Breast epithelium (tissue), 4 donors: ENCODE measurements at regions not wholly inside any gene's neighbourhood (a gene's known extent, or its start where the extent isn't known, plus 50 kb on each side); places are given as distances from the start of the nearest gene placed in this dataset.

Experiments used
- DNase-seq, 2 donors: peaks; one replicate each; pipeline ENCODE4 v3.0.0-alpha.2; 2019; ENCODE audit warnings: low spot score in 2 of 2
- H3K27ac ChIP-seq, 2 donors: fragments of 200-600 bp; sonication (generic) in 1 of 2; one replicate each; pipeline ENCODE4 v1.5.1; 2016 to 2019; ENCODE audit warnings: mild to moderate bottlenecking in 1 of 2
- H3K27me3 ChIP-seq, 2 donors: fragments of 200-600 bp; sonication (generic) in 1 of 2; one replicate each; pipeline versions ENCODE4 v1.5.1 to v1.6.0; 2017 to 2019; ENCODE audit warnings: control low read depth in 1 of 2, mild to moderate bottlenecking in 1 of 2
- H3K36me3 ChIP-seq: fragments of 200-600 bp; one replicate; pipeline ENCODE4 v1.5.1; 2019
- H3K4me1 ChIP-seq, 2 donors: fragments of 200-600 bp; sonication (generic); one replicate each; pipeline ENCODE4 v1.5.1; 2016 to 2019; ENCODE audit warnings: control low read depth in 1 of 2
- H3K4me3 ChIP-seq, 3 donors: fragments of 200-600 bp; sonication (generic); 1 replicate in 2 of 3; 2 replicates in 1 of 3; pipeline ENCODE4 v1.5.1; 2016 to 2019; ENCODE audit warnings: mild to moderate bottlenecking in 3 of 3, moderate library complexity in 2 of 3
- H3K9me3 ChIP-seq, 2 donors: fragments of 200-600 bp; sonication (generic) in 1 of 2; one replicate each; pipeline ENCODE4 v1.5.1; 2016 to 2019; ENCODE audit warnings: control low read depth in 1 of 2
- CTCF ChIP-seq, 3 donors: fragments of 450-650 bp; IDR thresholded peaks; one replicate each; pipeline ENCODE4 v1.5.1; 2016 to 2017; ENCODE audit warnings: antibody characterized with exemption in 3 of 3, mild to moderate bottlenecking in 3 of 3, moderate library complexity in 3 of 3
- POLR2A ChIP-seq: fragments of 450-650 bp; IDR thresholded peaks from one replicate; pipeline ENCODE4 v1.6.1; 2016; ENCODE audit warnings: antibody characterized with exemption, mild to moderate bottlenecking, moderate library complexity
- POLR2AphosphoS5 ChIP-seq, 3 donors: sonication (generic); formaldehyde crosslinking; IDR thresholded peaks; one replicate each; pipeline ENCODE4 v1.6.1; 2017; ENCODE audit warnings: antibody characterized with exemption in 3 of 3
- intact Hi-C: fragments of 100-400 bp; cut with DNase I; formaldehyde crosslinking; loops from one replicate; pipeline ENCODE4 v1.15.1; 2023; ENCODE audit warnings: low total_unique reads

GRCh38 chr5:92330365-92330764 is 947.2 kb upstream of the ARRDC3 start:
- TF ChIP-seq CTCF (IDR thresholded peaks at IDR 0.05) (no peak), POLR2AphosphoS5 (IDR thresholded peaks at IDR 0.05) (no peak), POLR2A (no peak)

GRCh38 chr5:92329759-92330158 is 946.6 kb upstream of the ARRDC3 start:
- H3K36me3 ChIP-seq = no peaks in the 10 kb centered on the region
- TF ChIP-seq CTCF (IDR thresholded peaks at IDR 0.05) (no peak), POLR2AphosphoS5 (IDR thresholded peaks at IDR 0.05) (no peak), POLR2A (no peak)
- no peaks in the 10 kb centered on the region for H3K9me3 ChIP-seq
- DNase-seq = no peak
- no peak overlapping the region for H3K4me3 ChIP-seq
- intact Hi-C loops = no loop called here
- H3K4me1 ChIP-seq = no peaks in the 10 kb centered on the region
- no peak overlapping the region for H3K27ac ChIP-seq
- H3K27me3 ChIP-seq = no peaks in the 10 kb centered on the region

More at GRCh38 chr5:92330365-92330764, 947.2 kb upstream of the ARRDC3 start:
- intact Hi-C loops = no loop called here
- H3K9me3 ChIP-seq = no peaks in the 10 kb centered on the region
- no peaks in the 10 kb centered on the region for H3K4me1 ChIP-seq
- DNase-seq = no peak
- H3K4me3 ChIP-seq = no peak overlapping the region
- H3K27ac ChIP-seq = no peak overlapping the region
- H3K36me3 ChIP-seq = no peaks in the 10 kb centered on the region
- no peaks in the 10 kb centered on the region for H3K27me3 ChIP-seq

- no peaks in the 10 kb centered on the region for H3K27me3 ChIP-seq
- DNase-seq = no peak
- intact Hi-C loops = no loop called here
- no peaks in the 10 kb centered on the region for H3K9me3 ChIP-seq
- H3K27ac ChIP-seq = no peak overlapping the region
- no peaks in the 10 kb centered on the region for H3K36me3 ChIP-seq
- no peak overlapping the region for H3K4me3 ChIP-seq
- no peaks in the 10 kb centered on the region for H3K4me1 ChIP-seq
- TF ChIP-seq CTCF (IDR thresholded peaks at IDR 0.05) (no peak), POLR2A (no peak), POLR2AphosphoS5 (IDR thresholded peaks at IDR 0.05) (no peak)
These were observed 945.6 kb upstream of the ARRDC3 start for GRCh38 chr5:92328584-92329259.

GRCh38 chr5:92320446-92320845 is 937.3 kb upstream of the ARRDC3 start:
- intact Hi-C loops = no loop called here
- Histone ChIP-seq H3K4me1 (no peaks in the 10 kb centered on the region), H3K4me3 (no peak overlapping the region), H3K36me3 (no peaks in the 10 kb centered on the region), H3K27ac (no peak overlapping the region), H3K27me3 (no peaks in the 10 kb centered on the region), H3K9me3 (no peaks in the 10 kb centered on the region)
- DNase-seq = no peak
- TF ChIP-seq POLR2AphosphoS5 (IDR thresholded peaks at IDR 0.05) (no peak), POLR2A (no peak), CTCF (IDR thresholded peaks at IDR 0.05) (no peak)

- H3K36me3 ChIP-seq = no peaks in the 10 kb centered on the region
- DNase-seq = no peak
- no peaks in the 10 kb centered on the region for H3K27me3 ChIP-seq
- intact Hi-C loops = no loop called here
- H3K9me3 ChIP-seq = no peaks in the 10 kb centered on the region
- H3K27ac ChIP-seq = no peak overlapping the region
- no peaks in the 10 kb centered on the region for H3K4me1 ChIP-seq
- H3K4me3 ChIP-seq = no peak overlapping the region
- TF ChIP-seq CTCF (IDR thresholded peaks at IDR 0.05) (no peak), POLR2AphosphoS5 (IDR thresholded peaks at IDR 0.05) (no peak), POLR2A (no peak)
These were observed 930.3 kb upstream of the ARRDC3 start for GRCh38 chr5:92313385-92313784.
